ENCODE measurements at regions not wholly inside any gene's neighbourhood (a gene's known extent, or its start where the extent isn't known, plus 50 kb on each side); places are given as distances from the start of the nearest gene placed in this dataset.

GRCh38 chr9:107175816-107176435 lies 107.2 kb upstream of the RAD23B start (continued):
- TF ChIP-seq CHD7 (IDR thresholded peaks at IDR 0.05; ENCODE audit: insufficient replicate concordance, low read length) (no peak), SUZ12 (IDR thresholded peaks at IDR 0.05; ENCODE audit: low read length) (no peak), SIN3A (conservative IDR thresholded peaks at IDR 0.05 in 1 of 2, IDR thresholded peaks at IDR 0.05 in 1 of 2; ENCODE audit: low read depth in 1 of 2, low read length in 2 of 2) (no peak), NANOG (IDR thresholded peaks at IDR 0.05; ENCODE audit: insufficient read depth, low read depth, low read length, poor library complexity, severe bottlenecking) (no peak), ATF3 (IDR thresholded peaks at IDR 0.05; ENCODE audit: insufficient read depth, low read depth, low read length) (no peak), SIRT6 (IDR thresholded peaks at IDR 0.05; ENCODE audit: low read length) (no peak), SRF (IDR thresholded peaks at IDR 0.05; ENCODE audit: low read depth, low read length) (no peak), BACH1 (IDR thresholded peaks at IDR 0.05; ENCODE audit: low read length) (no peak), RBBP5 (IDR thresholded peaks at IDR 0.05; ENCODE audit: borderline replicate concordance, low read depth, low read length) (no peak), NRF1 (IDR thresholded peaks at IDR 0.05; ENCODE audit: low read depth, low read length) (no peak)
